Prostate gland (tissue), 2 donors: ENCODE measurements at regions not wholly inside any gene's neighbourhood (a gene's known extent, or its start where the extent isn't known, plus 50 kb on each side); places are given as distances from the start of the nearest gene placed in this dataset.

Experiments used
- DNase-seq: peaks from one replicate; pipeline ENCODE4 v3.0.0-alpha.2; 2019; ENCODE audit warnings: low spot score
- H3K27ac ChIP-seq, 2 donors: fragments of 200-600 bp; sonication (generic); 2 replicates each; pipeline ENCODE4 v1.5.1; 2017 to 2019
- H3K27me3 ChIP-seq: fragments of 200-600 bp; sonication (generic); replicated peaks from 2 replicates; pipeline ENCODE4 v1.5.1; 2019; ENCODE audit not compliant: insufficient read depth
- H3K36me3 ChIP-seq, 2 donors: fragments of 200-600 bp; sonication (generic); 1 replicate in 1 of 2; 2 replicates in 1 of 2; pipeline versions ENCODE4 v1.5.1 to v1.8.1; 2017 to 2019
- H3K4me1 ChIP-seq: fragments of 200-600 bp; sonication (generic); replicated peaks from 2 replicates; pipeline ENCODE4 v1.5.1; 2019
- H3K4me3 ChIP-seq, 2 donors: fragments of 200-600 bp; sonication (generic); 2 replicates each; pipeline ENCODE4 v1.5.1; 2017 to 2019
- H3K9me3 ChIP-seq: fragments of 200-600 bp; sonication (generic); 2 replicates; pipeline ENCODE4 v1.5.1; 2017
- CTCF ChIP-seq, 4 experiments: fragments of 200-600 bp in 2 of 4; fragments of 450-650 bp in 2 of 4; sonication (generic) in 2 of 4; IDR thresholded peaks; 1 replicate in 3 of 4; 2 replicates in 1 of 4; pipeline ENCODE4 v1.5.1; 2016 to 2019; ENCODE audit warnings: antibody characterized with exemption in 4 of 4, mild to moderate bottlenecking in 2 of 4, moderate library complexity in 2 of 4
- POLR2A ChIP-seq: fragments of 450-650 bp; IDR thresholded peaks from one replicate; pipeline ENCODE4 v1.6.1; 2016; ENCODE audit warnings: antibody characterized with exemption, mild to moderate bottlenecking
- POLR2AphosphoS5 ChIP-seq: sonication (generic); formaldehyde crosslinking; IDR thresholded peaks from one replicate; pipeline ENCODE4 v1.6.1; 2017; ENCODE audit warnings: antibody characterized with exemption
- WGBS: methylation state at CpG from one replicate; pipeline ENCODE4 v1.1.5; 2018; 5-methylcytosine and 5-hydroxymethylcytosine counted together
- intact Hi-C: fragments of 100-400 bp; cut with DNase I; formaldehyde crosslinking; loops from one replicate; pipeline ENCODE4 v1.14.2; 2022

GRCh38 chr16:79543219-79543618 is 57.3 kb downstream of the MAF start:
- Histone ChIP-seq H3K4me3 (no peak overlapping the region), H3K9me3 (no peaks in the 10 kb centered on the region), H3K27me3 (no peaks in the 10 kb centered on the region), H3K27ac (no peak overlapping the region), H3K36me3 (no peaks in the 10 kb centered on the region), H3K4me1 (no peaks in the 10 kb centered on the region)
- intact Hi-C loops = no loop called here
- DNase-seq = no peak
- 93% methylated on average over 8 of the region's 8 CpGs for WGBS
- TF ChIP-seq POLR2A (no peak), CTCF (IDR thresholded peaks at IDR 0.05) (no peak), POLR2AphosphoS5 (no peak)

- Histone ChIP-seq H3K4me1 (no peaks in the 10 kb centered on the region), H3K36me3 (no peaks in the 10 kb centered on the region), H3K27ac (no peak overlapping the region), H3K9me3 (no peaks in the 10 kb centered on the region), H3K27me3 (no peaks in the 10 kb centered on the region), H3K4me3 (no peak overlapping the region)
- TF ChIP-seq POLR2AphosphoS5 = no peak
- no peak for TF ChIP-seq CTCF (IDR thresholded peaks at IDR 0.05)
- TF ChIP-seq POLR2A = no peak
- intact Hi-C loops = no loop called here
- no peak for DNase-seq
- WGBS = 92% methylated on average over 11 of the region's 11 CpGs
Measured at GRCh38 chr16:79542237-79542774, 58.2 kb downstream of the MAF start.

- DNase-seq = no peak
- no peak overlapping the region for H3K4me3 ChIP-seq
- no peaks in the 10 kb centered on the region for H3K27me3 ChIP-seq
- intact Hi-C loops = no loop called here
- 93% methylated on average over 15 of the region's 15 CpGs for WGBS
- H3K4me1 ChIP-seq = no peaks in the 10 kb centered on the region
- no peaks in the 10 kb centered on the region for H3K36me3 ChIP-seq
- H3K27ac ChIP-seq = no peak overlapping the region
- TF ChIP-seq CTCF (IDR thresholded peaks at IDR 0.05) (no peak), POLR2A (no peak), POLR2AphosphoS5 (no peak)
- no peaks in the 10 kb centered on the region for H3K9me3 ChIP-seq
Measured at GRCh38 chr16:79540825-79541595, 59.5 kb downstream of the MAF start.

- intact Hi-C loops = no loop called here
- no peak for TF ChIP-seq POLR2AphosphoS5
- TF ChIP-seq CTCF (IDR thresholded peaks at IDR 0.05) = no peak
- no peak for TF ChIP-seq POLR2A
- H3K4me3 ChIP-seq = no peak overlapping the region
- H3K27me3 ChIP-seq = no peaks in the 10 kb centered on the region
- H3K36me3 ChIP-seq = no peaks in the 10 kb centered on the region
- no peak overlapping the region for H3K27ac ChIP-seq
- H3K4me1 ChIP-seq = no peaks in the 10 kb centered on the region
- H3K9me3 ChIP-seq = no peaks in the 10 kb centered on the region
- 92% methylated on average over 6 of the region's 6 CpGs for WGBS
- DNase-seq = no peak
Measured at GRCh38 chr16:79537584-79537983, 63.0 kb downstream of the MAF start.

- Histone ChIP-seq H3K36me3 (no peaks in the 10 kb centered on the region), H3K4me1 (no peaks in the 10 kb centered on the region), H3K27me3 (no peaks in the 10 kb centered on the region), H3K9me3 (no peaks in the 10 kb centered on the region), H3K4me3 (no peak overlapping the region), H3K27ac (no peak overlapping the region)
- WGBS = 81% methylated on average over 4 of the region's 4 CpGs
- TF ChIP-seq POLR2A = no peak
- no peak for TF ChIP-seq POLR2AphosphoS5
- no peak for TF ChIP-seq CTCF (IDR thresholded peaks at IDR 0.05)
- intact Hi-C loops = no loop called here
- no peak for DNase-seq
Measured at GRCh38 chr16:79536958-79537357, 63.6 kb downstream of the MAF start.
